Fibroblast of lung (primary cell): ENCODE measurements at regions not wholly inside any gene's neighbourhood (a gene's known extent, or its start where the extent isn't known, plus 50 kb on each side); places are given as distances from the start of the nearest gene placed in this dataset.

Experiments
- EZH2 ChIP-seq: IDR thresholded peaks from 2 replicates; pipeline ENCODE4 v1.5.1; 2012; ENCODE audit warnings: low read length, control low read depth, mild to moderate bottlenecking; ENCODE audit errors: missing control alignments
- TF ChIP-seq, protein P1 (sequence below), 2 donors: IDR thresholded peaks in 1 of 2; conservative IDR thresholded peaks in 1 of 2; 1 replicate in 1 of 2; 2 replicates in 1 of 2; pipeline ENCODE4 v1.5.1; 2011 to 2012; ENCODE audit warnings: low read length in 2 of 2, control low read depth in 1 of 2, inconsistent platforms in 1 of 2, low read depth in 1 of 2, mild to moderate bottlenecking in 1 of 2

DNA sequence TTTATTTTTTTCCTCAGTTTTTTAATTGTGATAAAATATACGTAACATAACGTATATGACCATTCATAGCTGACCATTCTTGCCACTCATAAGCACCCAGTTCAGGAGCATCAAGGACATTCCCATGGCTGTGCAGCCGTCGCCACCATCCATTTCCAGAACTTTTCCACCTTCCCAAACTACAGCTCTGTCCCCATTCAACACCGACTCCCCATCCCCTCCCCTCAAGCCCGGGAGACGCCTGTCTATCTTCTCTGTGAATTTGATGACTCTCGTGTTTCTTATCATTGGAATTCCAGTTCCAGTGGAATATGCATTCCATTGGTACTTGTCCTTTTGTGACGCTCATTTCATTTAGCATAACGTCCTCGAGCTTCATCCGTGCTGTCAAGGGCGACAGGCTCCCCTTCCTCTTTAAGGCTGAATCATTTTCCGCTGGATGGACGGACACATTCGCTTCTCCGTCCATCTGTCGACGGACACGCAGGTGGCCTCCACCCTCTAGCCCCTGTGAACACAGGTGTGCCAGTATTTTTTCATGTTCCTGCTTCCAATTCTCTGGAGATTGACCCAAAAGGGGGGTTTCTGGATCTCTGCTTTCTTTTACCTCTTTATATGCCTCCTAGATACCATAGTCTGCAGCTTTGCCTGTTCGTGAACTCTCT lies 88.1 kb downstream of the YTHDF1 start:
- TF ChIP-seq, protein P1, sequence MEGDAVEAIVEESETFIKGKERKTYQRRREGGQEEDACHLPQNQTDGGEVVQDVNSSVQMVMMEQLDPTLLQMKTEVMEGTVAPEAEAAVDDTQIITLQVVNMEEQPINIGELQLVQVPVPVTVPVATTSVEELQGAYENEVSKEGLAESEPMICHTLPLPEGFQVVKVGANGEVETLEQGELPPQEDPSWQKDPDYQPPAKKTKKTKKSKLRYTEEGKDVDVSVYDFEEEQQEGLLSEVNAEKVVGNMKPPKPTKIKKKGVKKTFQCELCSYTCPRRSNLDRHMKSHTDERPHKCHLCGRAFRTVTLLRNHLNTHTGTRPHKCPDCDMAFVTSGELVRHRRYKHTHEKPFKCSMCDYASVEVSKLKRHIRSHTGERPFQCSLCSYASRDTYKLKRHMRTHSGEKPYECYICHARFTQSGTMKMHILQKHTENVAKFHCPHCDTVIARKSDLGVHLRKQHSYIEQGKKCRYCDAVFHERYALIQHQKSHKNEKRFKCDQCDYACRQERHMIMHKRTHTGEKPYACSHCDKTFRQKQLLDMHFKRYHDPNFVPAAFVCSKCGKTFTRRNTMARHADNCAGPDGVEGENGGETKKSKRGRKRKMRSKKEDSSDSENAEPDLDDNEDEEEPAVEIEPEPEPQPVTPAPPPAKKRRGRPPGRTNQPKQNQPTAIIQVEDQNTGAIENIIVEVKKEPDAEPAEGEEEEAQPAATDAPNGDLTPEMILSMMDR (conservative IDR thresholded peaks at IDR 0.05 in 1 of 2, IDR thresholded peaks at IDR 0.05 in 1 of 2; ENCODE audit: low read depth in 1 of 2, low read length in 2 of 2): no peak
- no peak for TF ChIP-seq EZH2
